HEK293 (cell line): ENCODE measurements at regions not wholly inside any gene's neighbourhood (a gene's known extent, or its start where the extent isn't known, plus 50 kb on each side); places are given as distances from the start of the nearest gene placed in this dataset.
"Not testable (repeated sequence)": the region's sequence is repeated elsewhere in the genome, so short reads cannot be mapped to it uniquely, and the experiment has no call there.

Experiments used
- CTCF ChIA-PET: fragments of 350-600 bp; formaldehyde crosslinking; extraction: SDS; loops from one replicate; lab custom pipeline; 2021; ENCODE audit warnings: antibody characterized with exemption; lab: Yijun Ruan, JAX
- POLR2A ChIA-PET: fragments of 300-600 bp; formaldehyde crosslinking; extraction: SDS; loops from one replicate; lab custom pipeline; 2020; ENCODE audit warnings: antibody characterized with exemption, inconsistent platforms; lab: Yijun Ruan, JAX
- H3K27ac ChIP-seq: fragments of 200-500 bp; sonication (Bioruptor generic); 2 replicates; pipeline ENCODE4 v1.5.1; 2014; ENCODE audit warnings: low read depth, low read length, control low read depth, inconsistent platforms; ENCODE audit errors: extremely low read depth
- H3K36me3 ChIP-seq, 2 experiments: fragments of 200-500 bp in 1 of 2; sonication (Bioruptor generic) in 1 of 2; 1 replicate in 1 of 2; 2 replicates in 1 of 2; pipeline ENCODE4 v1.5.1; 2014 to 2017; ENCODE audit warnings: inconsistent platforms in 2 of 2, low read length in 2 of 2; ENCODE audit not compliant: control insufficient read depth in 2 of 2, insufficient read depth in 1 of 2
- H3K4me1 ChIP-seq: fragments of 200-500 bp; sonication (Bioruptor generic); 2 replicates; pipeline ENCODE4 v1.5.1; 2014; ENCODE audit warnings: mild to moderate bottlenecking, low read length, inconsistent platforms; ENCODE audit not compliant: control insufficient read depth, insufficient read depth
- H3K4me3 ChIP-seq: 2 replicates; pipeline ENCODE4 v1.5.1; 2011; ENCODE audit warnings: low read depth, mild to moderate bottlenecking, control low read depth, low read length, moderate library complexity
- H3K9me3 ChIP-seq: fragments of 200-500 bp; sonication (Bioruptor generic); 2 replicates; pipeline ENCODE4 v1.5.1; 2014; ENCODE audit warnings: low read depth, low read length, inconsistent platforms; ENCODE audit not compliant: control insufficient read depth, insufficient read depth
- FEZF1 ChIP-seq: fragments of 450-650 bp; formaldehyde crosslinking; IDR thresholded peaks from 2 replicates; pipeline ENCODE4 v1.5.1; 2016; ENCODE audit warnings: missing biosample characterization, missing genetic modification characterization
- GLIS1 ChIP-seq: fragments of 450-650 bp; formaldehyde crosslinking; IDR thresholded peaks from 2 replicates; pipeline ENCODE4 v1.5.1; 2016; ENCODE audit warnings: missing biosample characterization, missing genetic modification characterization
- IKZF3 ChIP-seq: fragments of 450-650 bp; IDR thresholded peaks from 2 replicates; pipeline ENCODE4 v1.5.0; 2018; ENCODE audit warnings: missing biosample characterization, mild to moderate bottlenecking, missing genetic modification characterization, moderate library complexity
- OSR2 ChIP-seq: fragments of 450-650 bp; formaldehyde crosslinking; IDR thresholded peaks from 2 replicates; pipeline ENCODE4 v1.5.1; 2016; ENCODE audit warnings: missing biosample characterization, missing genetic modification characterization
- OVOL3 ChIP-seq: fragments of 450-650 bp; formaldehyde crosslinking; IDR thresholded peaks from 2 replicates; pipeline ENCODE4 v1.5.1; 2016; ENCODE audit warnings: missing biosample characterization, missing genetic modification characterization
- PRDM4 ChIP-seq: fragments of 450-650 bp; formaldehyde crosslinking; IDR thresholded peaks from 2 replicates; pipeline ENCODE4 v1.5.1; 2017; ENCODE audit warnings: missing biosample characterization, missing genetic modification characterization
- WT1 ChIP-seq: fragments of 450-650 bp; formaldehyde crosslinking; IDR thresholded peaks from 2 replicates; pipeline ENCODE4 v1.5.1; 2016; ENCODE audit warnings: missing biosample characterization, missing genetic modification characterization
- ZBTB8A ChIP-seq: fragments of 450-650 bp; formaldehyde crosslinking; IDR thresholded peaks from 2 replicates; pipeline ENCODE4 v1.5.1; 2016; ENCODE audit warnings: missing biosample characterization, missing genetic modification characterization
- ZFP69B ChIP-seq: fragments of 450-650 bp; formaldehyde crosslinking; IDR thresholded peaks from 2 replicates; pipeline ENCODE4 v1.5.1; 2016; ENCODE audit warnings: missing biosample characterization, missing genetic modification characterization
- ZNF488 ChIP-seq: fragments of 450-650 bp; formaldehyde crosslinking; IDR thresholded peaks from 2 replicates; pipeline ENCODE4 v1.5.1; 2016; ENCODE audit warnings: missing biosample characterization, missing genetic modification characterization
- ZNF580 ChIP-seq: fragments of 450-650 bp; formaldehyde crosslinking; IDR thresholded peaks from 2 replicates; pipeline ENCODE4 v1.5.1; 2016; ENCODE audit warnings: missing biosample characterization, missing genetic modification characterization
- ZNF610 ChIP-seq: fragments of 450-650 bp; formaldehyde crosslinking; IDR thresholded peaks from 2 replicates; pipeline ENCODE4 v1.5.1; 2016; ENCODE audit warnings: missing biosample characterization, missing genetic modification characterization, borderline replicate concordance
- ZNF692 ChIP-seq: fragments of 450-650 bp; formaldehyde crosslinking; IDR thresholded peaks from 2 replicates; pipeline ENCODE4 v1.5.1; 2016; ENCODE audit warnings: missing biosample characterization, missing genetic modification characterization
- ZNF843 ChIP-seq: fragments of 450-650 bp; formaldehyde crosslinking; IDR thresholded peaks from 2 replicates; pipeline ENCODE4 v1.5.1; 2016; ENCODE audit warnings: missing biosample characterization, missing genetic modification characterization
- ZSCAN16 ChIP-seq: fragments of 450-650 bp; formaldehyde crosslinking; IDR thresholded peaks from 2 replicates; pipeline ENCODE4 v1.5.1; 2016; ENCODE audit warnings: missing biosample characterization, missing genetic modification characterization
- ZSCAN30 ChIP-seq: fragments of 450-650 bp; IDR thresholded peaks from 2 replicates; pipeline ENCODE4 v1.5.1; 2018; ENCODE audit warnings: missing biosample characterization, mild to moderate bottlenecking, missing genetic modification characterization, moderate library complexity
- ZXDB ChIP-seq: fragments of 450-650 bp; formaldehyde crosslinking; IDR thresholded peaks from 2 replicates; pipeline ENCODE4 v1.5.1; 2016; ENCODE audit warnings: missing biosample characterization, missing genetic modification characterization

GRCh38 chr20:30524155-30524554 lies 733.3 kb upstream of the DEFB115 start:
- H3K4me3 ChIP-seq, H3K9me3 ChIP-seq, POLR2A ChIA-PET, H3K36me3 ChIP-seq, CTCF ChIA-PET, H3K4me1 ChIP-seq, H3K27ac ChIP-seq: not testable (repeated sequence)

- CTCF ChIA-PET, H3K36me3 ChIP-seq: not testable (repeated sequence)
Observed at GRCh38 chr20:30524761-30525160, 732.7 kb upstream of the DEFB115 start.

GRCh38 chr20:30533653-30534052 lies 723.8 kb upstream of the DEFB115 start:
- POLR2A ChIA-PET, H3K36me3 ChIP-seq, H3K4me3 ChIP-seq, H3K27ac ChIP-seq, H3K9me3 ChIP-seq, H3K4me1 ChIP-seq, CTCF ChIA-PET: not testable (repeated sequence)

More at GRCh38 chr20:30524761-30525160, 732.7 kb upstream of the DEFB115 start:
- POLR2A ChIA-PET, H3K4me1 ChIP-seq, H3K27ac ChIP-seq, H3K4me3 ChIP-seq, H3K9me3 ChIP-seq: not testable (repeated sequence)

- H3K4me3 ChIP-seq, H3K27ac ChIP-seq, H3K9me3 ChIP-seq, H3K4me1 ChIP-seq, POLR2A ChIA-PET, H3K36me3 ChIP-seq, CTCF ChIA-PET: not testable (repeated sequence)
Observed at GRCh38 chr20:30537459-30537858, 720.0 kb upstream of the DEFB115 start.

- H3K36me3 ChIP-seq, CTCF ChIA-PET, H3K4me3 ChIP-seq, H3K27ac ChIP-seq, H3K9me3 ChIP-seq, H3K4me1 ChIP-seq, POLR2A ChIA-PET: not testable (repeated sequence)
- TF ChIP-seq OVOL3 (tag by site-specific recombination) (peak; percentile 86), ZXDB (tag by site-specific recombination) (peak; percentile 64), OSR2 (peak; percentile 71; the same call in 1 of the 2 replicates), FEZF1 (peak; percentile 92), IKZF3 (tag by site-specific recombination) (0 out of 2 replicates have a peak, but pooled peaks have one; percentile 48), ZNF488 (tag by site-specific recombination) (peak; percentile 44; the same call in 1 of the 2 replicates), ZSCAN30 (tag by site-specific recombination) (0 out of 2 replicates have a peak, but pooled peaks have one; percentile 16), ZNF610 (tag by site-specific recombination) (0 out of 2 replicates have a peak, but pooled peaks have one; percentile 39), ZSCAN16 (tag by site-specific recombination) (peak; percentile 76; the same call in 1 of the 2 replicates), ZNF692 (tag by site-specific recombination) (peak; percentile 95), ZFP69B (peak; percentile 83), ZBTB8A (tag by site-specific recombination) (0 out of 2 replicates have a peak, but pooled peaks have one; percentile 15), GLIS1 (0 out of 2 replicates have a peak, but pooled peaks have one; percentile 10), ZNF580 (tag by site-specific recombination) (peak; percentile 42; the same call in 1 of the 2 replicates), ZNF843 (tag by site-specific recombination) (peak; percentile 88), PRDM4 (tag by site-specific recombination) (peak; percentile 83), WT1 (tag by site-specific recombination) (peak; percentile 42; the same call in 1 of the 2 replicates)
Observed at GRCh38 chr20:30540330-30541069, 717.0 kb upstream of the DEFB115 start.
